HG03135 (cell line): ENCODE measurements at regions not wholly inside any gene's neighbourhood (a gene's known extent, or its start where the extent isn't known, plus 50 kb on each side); places are given as distances from the start of the nearest gene placed in this dataset.
A peak's percentile ranks its signal among the peaks of the same experiment; 100 is the strongest.
"Not testable (repeated sequence)": the region's sequence is repeated elsewhere in the genome, so short reads cannot be mapped to it uniquely, and the experiment has no call there.

Source experiments
- ATAC-seq: cut with Tn5 transposase; IDR thresholded peaks from one replicate; pipeline ENCODE4 v1.9.1; 2021; ENCODE audit warnings: mild to moderate bottlenecking, moderate library complexity; ENCODE audit not compliant: unreplicated experiment

DNA sequence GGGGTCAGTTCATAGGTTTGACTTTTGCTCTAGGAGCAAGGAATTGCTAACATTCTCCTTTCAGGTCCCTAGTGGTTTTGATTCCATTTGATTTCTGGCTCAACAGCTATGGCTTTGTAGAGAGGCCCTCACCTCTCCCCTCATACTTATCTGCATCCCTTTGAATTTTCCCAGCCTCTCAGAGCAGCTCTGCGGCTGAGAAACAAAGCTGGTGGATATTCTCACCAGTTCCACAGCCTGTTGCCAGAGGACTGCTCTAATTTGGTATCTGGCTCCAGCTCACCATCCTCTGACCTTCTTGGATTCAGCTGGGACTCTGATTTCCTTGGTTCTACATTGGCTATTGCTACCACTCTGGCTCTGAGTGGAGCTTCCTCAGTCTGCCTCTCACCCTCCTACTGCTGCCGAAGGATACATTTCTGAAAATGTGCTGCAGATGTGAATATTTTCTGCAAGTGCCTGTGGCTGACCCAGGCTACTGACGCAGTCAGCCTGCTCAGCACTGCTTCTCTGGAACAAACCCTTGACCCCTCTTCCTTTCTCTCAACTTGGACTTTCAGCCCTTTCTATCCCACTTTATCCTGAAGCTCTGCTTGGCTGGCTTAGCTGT, 110.9 kb upstream of the ENPEP start:
- ATAC-seq = no peak

DNA sequence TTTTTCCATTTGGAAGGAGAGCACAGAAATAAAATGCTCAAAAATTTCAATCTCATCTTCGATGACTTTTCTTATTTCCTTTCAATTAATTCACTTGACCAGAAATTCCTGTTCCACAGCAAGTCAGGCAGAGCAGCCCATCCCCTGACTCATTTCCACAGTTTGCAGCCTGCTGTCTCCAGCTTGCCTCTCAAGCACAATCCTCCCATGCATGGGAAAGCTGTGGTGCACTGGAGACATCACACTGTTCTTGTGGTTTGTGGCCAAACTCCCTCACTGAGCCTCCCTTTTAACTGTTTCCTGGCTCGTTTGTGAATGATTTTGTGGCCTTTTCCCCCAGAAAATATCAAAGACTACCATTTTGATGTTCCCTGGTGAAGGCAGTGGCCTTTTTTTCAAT, 114.0 kb upstream of the ENPEP start:
- no peak for ATAC-seq

DNA sequence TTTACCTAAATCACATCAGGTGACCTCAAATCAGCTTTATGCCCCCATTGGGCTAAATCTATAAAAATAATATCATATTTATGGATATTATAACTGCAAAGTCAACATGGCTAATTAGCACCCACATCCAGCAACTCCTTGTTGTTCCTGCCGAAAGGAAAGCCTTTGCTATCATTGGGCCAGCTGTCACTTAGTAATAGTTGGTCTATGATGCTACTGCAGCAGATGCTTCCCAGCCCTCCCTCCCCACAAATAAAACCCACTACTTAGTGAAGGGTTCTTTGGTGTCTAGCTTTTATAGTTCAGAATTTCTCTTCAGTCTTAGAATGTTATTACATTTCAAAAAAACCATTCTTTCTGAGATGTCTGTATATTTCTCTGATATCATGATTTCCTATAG, 116.9 kb upstream of the ENPEP start:
- ATAC-seq = no peak

DNA sequence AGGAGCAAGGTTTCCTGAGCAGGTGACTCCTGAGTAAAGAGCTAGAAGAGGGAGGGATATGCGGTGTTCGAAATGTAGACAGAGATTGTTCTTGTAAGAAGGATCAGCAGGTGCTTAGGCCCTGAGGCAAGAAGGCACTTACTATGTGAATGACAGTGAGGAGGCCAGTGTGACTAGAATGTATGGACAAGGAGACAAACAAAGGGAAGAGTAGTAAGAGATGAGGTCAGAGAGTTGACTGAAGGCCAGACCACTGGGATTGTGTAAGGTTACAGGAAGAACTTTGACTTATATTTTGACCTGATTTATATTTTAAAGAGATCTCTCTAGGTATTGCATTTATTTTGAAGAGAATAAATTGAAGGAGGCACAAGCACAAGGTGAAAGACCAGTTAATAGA, 118.4 kb upstream of the ENPEP start:
- ATAC-seq = no peak

DNA sequence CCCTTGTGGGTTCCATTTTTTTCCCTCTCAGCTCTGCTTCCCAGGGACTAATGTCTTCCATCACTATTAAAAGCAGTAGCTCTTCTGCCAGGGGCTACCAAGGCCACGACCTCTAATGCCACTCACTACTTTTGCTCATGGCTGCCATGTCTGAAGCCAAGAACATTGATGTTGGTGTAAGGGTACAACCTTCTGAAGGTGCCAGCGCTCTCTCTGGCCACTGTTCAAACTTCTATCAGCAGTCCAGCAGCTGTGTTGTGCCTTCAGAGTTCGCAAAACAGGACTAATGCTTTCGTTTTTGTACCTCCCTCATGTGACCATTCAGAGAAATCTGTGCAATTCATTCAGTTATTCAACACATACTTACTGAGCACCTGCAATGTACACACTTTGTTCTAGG, 121.5 kb upstream of the ENPEP start:
- no peak for ATAC-seq

DNA sequence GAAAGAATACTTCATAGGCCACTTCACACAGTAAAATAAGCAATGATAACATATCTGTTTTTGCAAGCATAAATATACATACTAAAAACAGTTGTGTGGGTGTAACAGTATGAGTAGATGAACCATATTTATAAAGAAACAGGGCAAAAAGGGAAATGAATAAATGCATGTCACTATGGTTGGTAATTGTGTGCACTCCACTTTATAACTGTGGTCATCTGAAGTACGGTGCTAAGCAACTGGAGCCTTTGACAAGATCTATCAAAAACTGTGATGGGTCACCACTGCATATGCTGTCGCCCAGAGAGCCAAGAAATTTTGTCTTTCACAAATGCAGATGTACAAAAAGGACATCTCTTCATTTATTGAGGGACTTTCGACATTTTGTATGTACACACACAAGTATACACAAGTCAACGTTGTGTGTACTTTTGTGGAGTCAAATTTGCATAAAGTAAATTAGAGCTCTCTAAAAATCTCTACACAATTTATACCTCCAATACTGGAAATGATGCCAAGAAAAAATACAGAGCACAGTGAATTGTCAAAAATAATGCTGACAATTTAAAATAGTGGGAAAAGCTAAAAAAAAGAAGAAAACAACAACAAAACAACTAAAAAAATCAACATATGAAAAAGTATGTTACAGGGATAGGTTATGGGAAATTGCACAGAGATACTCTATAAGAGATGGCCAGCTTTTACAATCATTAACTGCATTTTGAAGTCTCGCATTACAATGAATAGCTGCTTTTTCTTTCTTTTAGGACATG, 123.1 kb upstream of the ENPEP start:
- no peak for ATAC-seq

DNA sequence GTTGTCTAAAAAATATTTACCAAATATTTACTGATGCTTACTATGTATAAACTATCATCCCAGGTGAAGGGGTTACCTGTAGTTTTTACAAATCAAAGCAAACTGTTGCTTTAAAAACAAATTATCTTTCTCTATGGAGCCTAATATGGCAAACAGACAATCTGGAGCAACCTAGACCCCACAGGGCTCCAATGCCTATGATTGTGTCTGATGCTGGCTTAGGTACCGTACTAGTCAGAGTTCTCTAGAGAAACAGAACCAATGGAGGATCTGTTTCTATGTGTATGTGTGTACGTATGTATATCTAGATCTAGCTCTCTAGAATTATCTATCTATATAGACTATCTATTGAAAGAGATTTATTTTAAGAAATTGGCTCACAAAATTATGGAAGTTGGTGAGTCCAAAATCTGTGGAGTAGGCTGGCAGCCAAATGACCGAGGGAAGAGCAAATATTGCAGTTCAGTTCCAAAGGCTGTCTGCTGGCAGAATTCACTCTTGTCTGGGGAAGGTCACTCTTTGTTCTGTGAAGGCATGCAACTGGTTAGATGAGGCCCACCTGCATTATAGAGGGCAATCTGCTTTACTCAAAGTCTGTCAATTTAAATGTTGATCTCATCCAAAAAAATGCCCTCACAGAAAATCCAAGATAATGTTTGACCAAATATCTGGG, 127.1 kb upstream of the ENPEP start:
- no peak for ATAC-seq

DNA sequence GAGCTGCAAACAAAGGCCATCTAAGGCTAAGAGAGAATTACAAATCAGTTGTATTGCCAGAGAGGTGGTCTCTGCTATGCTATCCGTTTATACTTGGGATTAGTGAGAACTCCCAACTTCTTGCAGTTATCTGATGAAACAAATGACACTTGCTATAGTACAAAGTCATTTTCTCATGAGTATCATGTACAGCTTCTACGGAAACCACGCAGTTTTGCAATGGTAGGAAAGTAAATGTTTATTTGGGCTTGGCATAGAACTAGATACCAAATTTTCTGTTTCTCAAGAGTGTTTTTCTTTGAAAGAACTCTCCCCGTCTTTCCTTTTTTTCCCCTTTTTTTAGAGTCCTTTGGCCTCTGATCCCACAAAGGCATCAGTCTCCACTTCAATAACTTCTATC, 128.2 kb upstream of the ENPEP start:
- ATAC-seq = no peak

DNA sequence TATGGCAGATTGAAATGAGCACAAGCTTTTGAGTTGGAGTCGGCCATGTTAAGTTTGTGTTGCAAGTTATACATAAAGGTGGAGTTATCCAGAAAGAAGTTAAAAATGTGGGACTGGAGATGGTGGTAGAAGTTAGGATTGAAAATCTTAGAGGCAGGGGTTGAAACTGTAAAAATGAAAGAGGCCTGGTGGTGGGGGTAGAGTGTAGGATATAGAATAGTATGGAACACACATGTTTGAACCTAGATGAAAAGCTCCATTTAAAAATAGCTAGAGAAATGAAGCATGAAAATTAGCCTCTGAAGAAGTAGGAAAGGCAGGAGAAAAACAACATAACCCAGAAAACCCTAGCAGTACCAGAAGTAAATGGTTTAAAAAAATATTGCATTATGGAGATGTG, 131.8 kb upstream of the ENPEP start:
- no peak for ATAC-seq

DNA sequence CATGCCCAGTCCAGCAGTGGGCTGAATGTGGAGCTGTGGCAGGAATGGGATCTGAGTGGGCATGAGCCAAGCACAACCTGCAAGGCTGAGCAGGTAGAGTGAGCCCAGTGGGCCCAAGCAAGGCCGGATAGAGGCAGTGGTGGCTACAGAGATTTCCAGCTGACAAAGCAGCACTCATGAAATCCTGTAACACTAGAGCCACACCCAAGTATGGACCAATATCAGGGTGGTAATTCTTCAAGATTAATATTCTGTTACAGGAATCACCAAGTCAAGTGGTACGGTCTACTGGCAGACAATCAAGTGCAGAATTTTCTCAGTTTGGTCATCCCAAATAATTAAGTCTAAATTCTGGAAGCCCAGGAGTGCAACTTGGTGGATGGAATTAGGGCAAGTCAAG, 132.4 kb upstream of the ENPEP start:
- no peak for ATAC-seq

DNA sequence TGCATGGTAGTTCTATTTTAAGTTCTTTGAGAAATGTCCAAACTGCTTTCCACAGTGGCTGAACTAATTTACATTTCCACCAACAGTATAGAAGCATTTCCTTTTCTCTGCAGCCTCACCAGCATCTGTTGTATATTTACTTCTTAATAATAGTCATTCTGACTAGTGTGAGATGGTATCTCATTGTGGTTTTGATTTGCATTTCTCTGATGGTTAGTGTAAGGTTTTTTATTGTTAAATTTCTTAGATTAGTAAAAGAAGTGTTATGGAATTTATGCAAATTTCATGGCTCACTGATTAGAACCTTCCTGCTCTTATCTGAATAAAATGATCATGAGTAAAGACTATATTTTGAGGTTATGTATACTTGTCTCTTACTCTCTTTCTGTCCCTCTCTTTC, 134.8 kb upstream of the ENPEP start:
- ATAC-seq = not testable (repeated sequence)

DNA sequence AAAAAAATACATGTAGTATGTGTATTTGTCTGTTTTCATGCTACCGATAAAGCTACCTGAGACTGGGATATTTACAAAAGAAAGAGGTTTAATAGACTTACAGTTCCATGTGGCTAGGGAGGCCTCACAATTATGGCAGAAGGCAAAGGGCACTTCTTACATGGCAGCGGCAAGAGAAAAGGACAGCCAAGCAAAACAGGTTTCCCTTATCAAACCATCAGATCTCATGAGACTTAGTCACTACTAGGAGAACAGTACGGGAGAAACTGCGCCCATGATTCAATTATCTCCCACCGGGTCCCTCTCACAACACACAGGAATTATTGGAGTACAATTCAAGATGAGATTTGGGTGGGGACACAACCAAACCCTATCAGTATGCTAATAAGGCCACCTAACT, 137.0 kb upstream of the ELOVL6 start:
- ATAC-seq = no peak

DNA sequence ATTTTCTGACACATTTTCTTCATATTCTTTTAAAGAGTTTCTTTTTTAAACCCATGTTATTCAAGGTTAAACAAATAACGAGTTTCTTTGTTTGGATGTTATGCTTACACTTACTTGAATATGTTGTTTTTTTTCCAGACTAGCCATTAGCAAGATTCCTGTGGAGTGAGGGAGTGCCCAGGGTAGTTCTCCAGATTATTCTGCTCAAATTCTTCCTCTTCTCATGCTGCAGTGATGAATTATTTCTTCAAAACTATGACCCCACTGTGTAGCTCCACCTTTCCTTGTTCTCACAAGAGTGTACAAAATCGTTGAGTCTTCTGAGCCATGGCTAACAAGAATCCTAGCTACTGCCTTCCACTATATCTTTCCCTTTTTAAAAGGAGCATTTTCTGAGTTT, 134.1 kb upstream of the ELOVL6 start:
- no peak for ATAC-seq

DNA sequence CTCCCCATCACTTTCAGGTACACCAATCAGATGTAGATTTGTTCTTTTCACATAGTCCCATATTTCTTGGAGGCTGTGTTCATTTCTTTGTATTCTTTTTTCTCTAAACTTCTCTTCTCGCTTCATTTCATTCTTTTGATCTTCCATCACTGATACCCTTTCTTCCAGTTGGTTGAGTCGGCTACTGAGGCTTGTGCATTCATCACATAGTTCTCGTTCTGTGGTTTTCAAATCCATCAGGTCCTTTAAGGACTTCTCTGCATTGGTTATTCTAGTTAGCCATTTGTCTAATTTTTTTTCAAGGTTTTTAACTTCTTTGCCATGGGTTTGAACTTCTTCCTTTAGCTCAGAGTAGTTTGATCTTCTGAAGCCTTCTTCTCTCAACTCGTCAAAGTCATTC, 128.0 kb upstream of the ELOVL6 start:
- not testable (repeated sequence) for ATAC-seq

DNA sequence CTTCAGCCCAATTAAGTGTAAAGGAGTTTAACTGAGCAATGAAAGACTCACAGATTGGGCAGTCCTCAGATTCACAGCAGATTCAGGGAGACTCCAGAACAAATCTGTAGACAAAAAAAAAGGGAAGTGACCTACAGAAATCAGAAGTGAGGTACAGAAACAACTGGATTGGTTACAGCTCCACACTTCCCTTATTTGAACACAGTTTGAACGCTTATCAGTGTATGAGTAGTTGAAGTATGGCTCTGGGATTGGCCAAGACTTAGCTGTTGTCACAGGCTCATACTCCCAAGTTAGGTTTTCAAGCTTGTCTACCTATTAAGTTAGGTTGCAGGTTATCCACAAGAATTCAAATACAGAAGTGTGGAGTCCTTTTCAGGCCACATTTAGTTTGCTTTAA, 112.4 kb upstream of the ELOVL6 start:
- ATAC-seq = peak; percentile 76

DNA sequence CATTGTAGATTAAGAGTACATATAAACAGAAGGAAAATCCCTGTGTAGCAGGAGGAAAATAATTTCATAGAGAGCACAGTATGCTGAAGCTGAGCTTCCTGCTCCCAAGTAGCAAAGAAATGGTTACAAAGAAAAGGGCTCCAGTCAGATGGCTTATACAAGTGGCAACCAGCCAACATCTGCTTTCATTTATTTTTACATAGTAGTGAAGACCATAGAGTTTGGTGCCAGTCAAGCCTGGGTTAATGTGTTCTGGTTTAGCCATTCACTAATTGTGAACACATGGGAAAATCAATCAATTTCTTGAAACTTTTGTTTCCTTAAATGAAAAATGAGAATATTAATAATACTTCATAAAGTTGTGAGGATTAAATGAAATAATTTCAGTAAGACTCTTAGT, 111.3 kb upstream of the ELOVL6 start:
- ATAC-seq = no peak

DNA sequence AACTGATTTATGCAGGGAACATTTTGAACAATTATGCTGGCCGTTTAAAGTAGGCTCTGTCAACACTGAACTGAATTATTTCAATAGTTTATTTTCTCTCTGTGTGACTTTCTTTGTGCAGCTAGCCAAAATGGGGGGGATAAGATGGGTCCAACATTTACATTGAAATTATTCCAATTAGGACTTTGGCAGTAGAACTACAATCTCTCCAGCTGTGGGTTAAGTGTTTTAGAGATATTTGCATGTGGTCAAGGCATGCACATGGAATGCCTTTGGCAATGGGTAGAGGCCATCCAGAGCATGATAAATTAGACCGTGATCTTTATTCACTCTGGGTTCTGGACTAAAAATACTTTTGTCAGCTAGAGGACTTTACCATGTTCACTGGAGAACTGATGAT, 107.9 kb upstream of the ELOVL6 start:
- no peak for ATAC-seq

DNA sequence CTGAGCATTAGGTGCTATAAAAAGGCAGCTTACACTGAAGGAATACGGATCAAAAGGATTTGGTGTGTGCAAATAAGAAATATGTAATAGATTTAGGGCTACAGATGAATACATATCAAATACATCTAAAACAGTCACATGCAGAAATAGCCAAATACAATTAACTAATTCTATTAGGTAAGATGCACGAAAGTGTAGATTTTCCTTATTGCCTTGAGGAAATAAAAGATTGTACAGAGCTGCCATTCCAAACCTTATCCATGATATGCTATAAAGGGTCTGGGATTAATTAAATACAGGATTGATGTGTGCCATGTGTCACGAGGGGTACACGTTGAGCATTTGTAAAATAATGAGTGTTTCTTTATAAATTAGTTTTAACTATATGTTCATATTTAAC, 107.0 kb upstream of the ELOVL6 start:
- ATAC-seq = no peak

DNA sequence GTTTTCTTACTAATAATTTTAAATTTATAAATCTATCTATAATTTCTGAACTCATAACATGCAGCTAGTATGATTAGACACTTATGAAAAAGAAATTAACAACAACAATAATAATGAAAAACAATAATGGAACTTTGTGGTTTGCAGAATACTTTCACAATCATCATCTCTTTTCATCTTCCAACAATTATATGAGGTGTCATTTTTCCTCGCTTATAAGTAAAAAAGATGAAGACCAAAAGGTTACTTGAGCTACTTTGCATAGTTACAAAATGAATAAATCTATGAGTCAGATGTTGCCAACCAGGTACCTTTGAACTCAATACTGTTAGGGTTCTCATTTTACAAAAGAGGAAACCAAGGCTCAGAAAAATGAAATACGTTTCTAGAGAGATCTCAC, 98.5 kb upstream of the ELOVL6 start:
- no peak for ATAC-seq

DNA sequence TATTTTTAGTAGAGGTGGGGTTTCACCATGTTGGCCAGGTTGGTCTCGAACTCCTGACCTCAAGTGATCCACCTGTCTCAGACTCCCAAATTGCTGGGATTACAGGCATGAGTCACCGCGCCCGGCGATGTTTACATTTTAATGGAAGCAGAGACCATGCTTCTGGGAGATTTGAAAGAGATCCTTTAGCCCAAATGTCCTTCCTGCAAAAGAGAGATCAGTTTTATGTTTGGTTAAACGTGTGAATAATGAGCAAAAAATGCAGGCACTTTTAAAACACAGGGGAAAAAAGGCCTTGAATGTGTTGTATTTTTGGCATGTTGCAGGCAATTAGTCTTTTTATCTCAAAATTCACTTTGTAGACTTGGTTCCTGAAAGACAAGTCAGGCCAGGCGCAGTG, 95.8 kb upstream of the ELOVL6 start:
- ATAC-seq = no peak

DNA sequence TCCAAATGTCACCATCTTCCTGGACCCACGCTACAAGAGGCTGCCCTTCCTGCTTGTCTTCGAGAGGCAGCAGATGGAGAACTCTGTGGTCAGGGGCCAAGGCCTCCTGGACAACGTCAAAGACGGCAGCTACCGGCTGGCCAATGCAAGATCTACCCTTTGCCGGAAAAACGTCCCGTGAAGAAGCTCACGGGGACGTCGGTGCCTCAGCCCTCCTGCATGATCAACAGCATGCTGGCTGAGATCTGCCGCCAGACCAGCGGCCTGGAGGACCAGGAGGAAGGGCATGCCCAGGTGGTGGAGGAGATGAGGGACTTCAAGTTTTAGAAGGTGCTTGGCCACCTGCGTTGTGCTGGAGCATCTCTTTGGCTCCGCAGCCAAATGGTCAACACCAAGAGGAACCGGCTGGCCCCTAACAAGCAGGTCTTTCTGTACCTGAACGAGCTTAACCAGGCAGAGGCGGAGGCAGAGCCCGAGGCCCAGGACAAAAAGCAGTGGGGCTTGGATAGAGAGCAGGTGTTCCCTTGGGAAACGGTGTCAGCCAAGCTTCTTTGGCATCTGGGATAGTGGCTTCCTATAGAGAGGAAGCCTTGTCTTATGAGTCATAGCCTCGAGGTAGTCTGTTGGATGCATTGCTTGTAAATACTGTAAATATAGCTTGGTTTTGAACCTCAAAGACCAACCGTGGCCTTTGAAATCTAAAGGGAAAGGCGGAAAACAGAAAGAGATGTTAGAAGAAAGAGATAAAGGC, 94.8 kb upstream of the ELOVL6 start:
- no peak for ATAC-seq

DNA sequence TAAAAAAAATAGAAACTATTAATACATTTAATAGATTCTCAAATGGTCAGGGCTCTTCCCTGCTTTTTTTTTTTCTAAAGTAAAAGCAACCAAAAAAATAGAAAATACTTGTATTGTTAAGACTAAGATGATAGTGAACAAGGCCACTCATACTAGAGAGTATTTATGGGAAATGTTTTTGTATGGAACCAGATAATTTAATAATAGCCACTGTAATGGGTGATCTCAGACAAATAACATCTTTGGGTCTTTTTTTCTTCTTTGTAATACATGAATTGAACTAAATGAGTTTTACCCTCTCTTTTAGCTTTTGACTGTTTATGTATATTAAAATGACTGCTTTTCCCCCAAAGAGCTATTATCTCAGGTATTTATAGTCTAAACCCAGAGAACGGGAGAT, 92.1 kb upstream of the ELOVL6 start:
- ATAC-seq = no peak
